NCI-H510A treated with DMSO at 0.1 percent for 48 hours (cell line): ENCODE measurements at regions not wholly inside any gene's neighbourhood (a gene's known extent, or its start where the extent isn't known, plus 50 kb on each side); places are given as distances from the start of the nearest gene placed in this dataset.
A peak's percentile ranks its signal among the peaks of the same experiment; 100 is the strongest.
"Not testable (repeated sequence)": the region's sequence is repeated elsewhere in the genome, so short reads cannot be mapped to it uniquely, and the experiment has no call there.

Experiments used
- DNase-seq: peaks from one replicate; lab custom pipeline; 2025; lab: John Stamatoyannopoulos, UW

- DNase-seq = no peak
These were observed 93.2 kb upstream of the ZNF438 start for GRCh38 chr10:31124852-31125251.

- DNase-seq = no peak
These were observed 94.1 kb upstream of the ZNF438 start for GRCh38 chr10:31125789-31126188.

GRCh38 chr10:31126593-31126992, 94.9 kb upstream of the ZNF438 start:
- no peak for DNase-seq

GRCh38 chr10:31128536-31128935, 96.9 kb upstream of the ZNF438 start:
- no peak for DNase-seq

GRCh38 chr10:31129271-31129670, 97.6 kb upstream of the ZNF438 start:
- no peak for DNase-seq

- DNase-seq = no peak
These were observed 98.3 kb upstream of the ZNF438 start for GRCh38 chr10:31129880-31130405.

- DNase-seq = no peak
These were observed 98.7 kb upstream of the ZNF438 start for GRCh38 chr10:31130406-31130805.

GRCh38 chr10:31131251-31131650, 99.6 kb upstream of the ZNF438 start:
- no peak for DNase-seq

GRCh38 chr10:31132681-31133244, 101.1 kb upstream of the ZNF438 start:
- DNase-seq = no peak

GRCh38 chr10:31133251-31133791, 101.7 kb upstream of the ZNF438 start:
- DNase-seq = no peak

GRCh38 chr10:31133792-31134310, 102.2 kb upstream of the ZNF438 start:
- peak; percentile 56 for DNase-seq

GRCh38 chr10:31134311-31134952, 102.8 kb upstream of the ZNF438 start:
- peak; percentile 20 for DNase-seq

- no peak for DNase-seq
These were observed 103.5 kb upstream of the ZNF438 start for GRCh38 chr10:31135171-31135570.

GRCh38 chr10:31135791-31136190, 104.1 kb upstream of the ZNF438 start:
- not testable (repeated sequence) for DNase-seq

- DNase-seq = no peak
These were observed 104.7 kb upstream of the ZNF438 start for GRCh38 chr10:31136386-31136785.

- no peak for DNase-seq
These were observed 105.5 kb upstream of the ZNF438 start for GRCh38 chr10:31136930-31137885.

- no peak for DNase-seq
These were observed 106.4 kb upstream of the ZNF438 start for GRCh38 chr10:31138026-31138553.

GRCh38 chr10:31139497-31139896, 107.8 kb upstream of the ZNF438 start:
- DNase-seq = no peak

- DNase-seq = no peak
These were observed 109.1 kb upstream of the ZNF438 start for GRCh38 chr10:31140716-31141115.

GRCh38 chr10:31142026-31142425, 110.4 kb upstream of the ZNF438 start:
- no peak for DNase-seq

- no peak for DNase-seq
These were observed 111.8 kb upstream of the ZNF438 start for GRCh38 chr10:31143331-31143935.
